ENCODE measurements at regions not wholly inside any gene's neighbourhood (a gene's known extent, or its start where the extent isn't known, plus 50 kb on each side); places are given as distances from the start of the nearest gene placed in this dataset.

DNA sequence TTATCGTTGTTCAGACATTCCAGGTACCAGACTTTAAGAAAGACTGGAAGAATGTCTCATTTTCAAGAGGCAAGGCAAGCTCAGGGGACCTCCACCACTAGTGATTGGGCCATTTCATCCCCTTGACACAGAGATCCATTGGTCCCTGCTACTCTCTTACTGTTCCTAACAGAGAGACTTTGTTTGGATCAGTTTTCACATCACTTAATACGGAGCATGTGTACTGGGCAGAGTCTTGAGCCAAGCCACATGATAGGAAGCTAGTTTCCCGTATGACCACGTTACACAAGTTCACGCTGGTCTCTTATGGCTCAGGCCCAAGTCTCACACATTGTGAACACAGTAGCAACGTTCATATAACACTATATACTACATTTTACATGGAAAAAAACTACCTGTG is 269.9 kb downstream of the BAMBI start:
- no peak for TF ChIP-seq RBFOX2 (IDR thresholded peaks at IDR 0.05; ENCODE audit: low read depth, low read length)
- TF ChIP-seq SNAPC5 (CRISPR knock-in tag; IDR thresholded peaks at IDR 0.05) = no peak
- TF ChIP-seq ETV6 (IDR thresholded peaks at IDR 0.05; ENCODE audit: borderline replicate concordance in 1 of 2, low read depth in 2 of 2, low read length in 1 of 2) = no peak
- no peak for TF ChIP-seq ETV6 (CRISPR knock-in tag; IDR thresholded peaks at IDR 0.05; ENCODE audit: borderline replicate concordance)
- TF ChIP-seq ZFX (CRISPR knock-in tag; IDR thresholded peaks at IDR 0.05) = no peak
- no peak for TF ChIP-seq RFX5 (IDR thresholded peaks at IDR 0.05; ENCODE audit: low read depth, low read length)
